ENCODE measurements at regions not wholly inside any gene's neighbourhood (a gene's known extent, or its start where the extent isn't known, plus 50 kb on each side); places are given as distances from the start of the nearest gene placed in this dataset.

- in situ Hi-C loops (cut with MboI): no loop called here
- H3K36me3 ChIP-seq (ENCODE audit: control insufficient read depth, insufficient read depth, low read length): no peaks in the 10 kb centered on the region
- ATAC-seq: no peak
- no peaks in the 10 kb centered on the region for H3K4me1 ChIP-seq (replicated peaks in 1 of 2; ENCODE audit: control insufficient read depth in 2 of 2, insufficient read depth in 2 of 2, low read length in 2 of 2)
- no peaks in the 10 kb centered on the region for H3K9me1 ChIP-seq (ENCODE audit: control insufficient read depth, insufficient read depth, low read length)
- 0% methylated on average over 3 of the region's 3 CpGs for WGBS (ENCODE audit: insufficient coverage, low coverage, missing lambda C conversion rate)
- H3K27ac ChIP-seq (ENCODE audit: extremely low read depth, low read depth, low read length): no peak overlapping the region
- DNase-seq (ENCODE audit: extremely low read depth in 1 of 4, low spot score in 3 of 4): no peak
- no peaks in the 10 kb centered on the region for H3K27me3 ChIP-seq (ENCODE audit: control insufficient read depth in 2 of 2, insufficient read depth in 2 of 2, low read length in 2 of 2)
- ChIA-PET POLR2A (no interaction called here), CTCF (ENCODE audit: low intra/inter-chr PET ratio) (no interaction called here)
- no peak overlapping the region for H3K4me2 ChIP-seq (ENCODE audit: insufficient read depth, low read length)
- H3K9ac ChIP-seq (ENCODE audit: insufficient read depth in 1 of 2, low read depth in 2 of 2, low read length in 2 of 2): no peak overlapping the region
- H2AFZ ChIP-seq (ENCODE audit: low read depth, low read length): no peak overlapping the region
- no TSS peak for BruUV-seq (replicated peaks)
- intact Hi-C loops (cut with micrococcal nuclease): no loop called here
- no peaks in the 10 kb centered on the region for H3K79me2 ChIP-seq (ENCODE audit: control insufficient read depth, insufficient read depth, low read length)
- no peak overlapping the region for H3K4me3 ChIP-seq
- no peak for FAIRE-seq
- H4K20me1 ChIP-seq (replicated peaks; ENCODE audit: control insufficient read depth, insufficient read depth, low read length): no peaks in the 10 kb centered on the region
- H3K9me3 ChIP-seq (replicated peaks; ENCODE audit: control insufficient read depth, insufficient read depth, low read depth, low read length): no peaks in the 10 kb centered on the region; the same call in 1 of the 2 replicates
- TF ChIP-seq U2AF2 (optimal IDR thresholded peaks at IDR 0.05; ENCODE audit: low read depth, low read length) (no peak), PHTF2 (CRISPR knock-in tag; IDR thresholded peaks at IDR 0.05) (no peak), BACH1 (tag; IDR thresholded peaks at IDR 0.05) (no peak), ZNF707 (CRISPR knock-in tag; conservative IDR thresholded peaks at IDR 0.05) (no peak), CBX1 (IDR thresholded peaks at IDR 0.05; ENCODE audit: low read depth) (no peak)
Measured at GRCh38 chr5:62931153-62931950, 352.7 kb downstream of the LRRC70 start.

DNA sequence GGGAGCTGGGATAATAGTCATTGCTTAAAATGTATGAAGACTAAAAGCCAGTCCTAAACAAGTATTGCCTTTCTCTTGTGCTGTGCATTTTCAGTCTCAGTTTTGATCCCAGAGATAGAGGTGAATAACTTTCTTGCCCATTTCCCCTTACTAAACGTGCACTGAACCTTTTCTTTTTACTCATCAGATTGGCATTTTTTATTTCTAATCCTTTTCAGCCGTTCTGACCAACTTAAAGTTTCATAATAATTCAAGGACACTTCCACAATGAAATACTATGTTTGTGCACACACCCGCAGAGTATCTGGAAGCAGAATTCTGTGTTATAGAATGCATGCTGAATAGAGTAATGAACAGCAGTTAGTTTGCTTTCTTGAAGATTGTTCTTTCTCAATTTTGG lies 343.6 kb downstream of the LRRC70 start:
- BruUV-seq (replicated peaks): no TSS peak

More for the DNA sequence above, 343.6 kb downstream of the LRRC70 start:
- FAIRE-seq (no peak), DNase-seq (ENCODE audit: extremely low read depth in 1 of 4, low spot score in 3 of 4) (no peak), ATAC-seq (no peak)
- WGBS (ENCODE audit: insufficient coverage, low coverage, missing lambda C conversion rate): 0% methylated on average over 3 of the region's 3 CpGs
- POLR2A ChIA-PET: interaction anchor here (1.0 kb wide), 1 partner anchor 13 kb away, joined by 3 read pairs; no protein-coding TSS in a partner anchor
- Histone ChIP-seq H3K4me1 (replicated peaks in 1 of 2; ENCODE audit: control insufficient read depth in 2 of 2, insufficient read depth in 2 of 2, low read length in 2 of 2) (no peaks in the 10 kb centered on the region), H3K79me2 (ENCODE audit: control insufficient read depth, insufficient read depth, low read length) (no peaks in the 10 kb centered on the region), H4K20me1 (replicated peaks; ENCODE audit: control insufficient read depth, insufficient read depth, low read length) (no peaks in the 10 kb centered on the region), H3K27ac (ENCODE audit: extremely low read depth, low read depth, low read length) (no peak overlapping the region), H3K4me2 (ENCODE audit: insufficient read depth, low read length) (no peak overlapping the region), H3K9me3 (replicated peaks; ENCODE audit: control insufficient read depth, insufficient read depth, low read depth, low read length) (no peaks in the 10 kb centered on the region; the same call in 1 of the 2 replicates), H3K9ac (ENCODE audit: insufficient read depth in 1 of 2, low read depth in 2 of 2, low read length in 2 of 2) (no peak overlapping the region), H3K9me1 (ENCODE audit: control insufficient read depth, insufficient read depth, low read length) (no peaks in the 10 kb centered on the region), H3K27me3 (ENCODE audit: control insufficient read depth in 2 of 2, insufficient read depth in 2 of 2, low read length in 2 of 2) (no peaks in the 10 kb centered on the region), H3K4me3 (no peak overlapping the region), H3K36me3 (ENCODE audit: control insufficient read depth, insufficient read depth, low read length) (no peaks in the 10 kb centered on the region), H2AFZ (ENCODE audit: low read depth, low read length) (no peak overlapping the region)
- in situ Hi-C loops (cut with MboI) (no loop called here), intact Hi-C loops (cut with micrococcal nuclease) (no loop called here)
- CTCF ChIA-PET (ENCODE audit: low intra/inter-chr PET ratio): no interaction called here
- TF ChIP-seq CBX5 (IDR thresholded peaks at IDR 0.05; ENCODE audit: borderline replicate concordance, low read depth): no peak
- TF ChIP-seq, protein P1, sequence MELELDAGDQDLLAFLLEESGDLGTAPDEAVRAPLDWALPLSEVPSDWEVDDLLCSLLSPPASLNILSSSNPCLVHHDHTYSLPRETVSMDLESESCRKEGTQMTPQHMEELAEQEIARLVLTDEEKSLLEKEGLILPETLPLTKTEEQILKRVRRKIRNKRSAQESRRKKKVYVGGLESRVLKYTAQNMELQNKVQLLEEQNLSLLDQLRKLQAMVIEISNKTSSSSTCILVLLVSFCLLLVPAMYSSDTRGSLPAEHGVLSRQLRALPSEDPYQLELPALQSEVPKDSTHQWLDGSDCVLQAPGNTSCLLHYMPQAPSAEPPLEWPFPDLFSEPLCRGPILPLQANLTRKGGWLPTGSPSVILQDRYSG (tag; conservative IDR thresholded peaks at IDR 0.05; ENCODE audit: low read depth): no peak
- TF ChIP-seq BCLAF1 (IDR thresholded peaks at IDR 0.05; ENCODE audit: borderline replicate concordance in 1 of 2, control insufficient read depth in 1 of 2, low read depth in 2 of 2, low read length in 1 of 2): no peak
- no peak for TF ChIP-seq ZBTB34 (CRISPR knock-in tag; IDR thresholded peaks at IDR 0.05)

All from K562 (cell line).